Keratinocyte (primary cell): ENCODE measurements at regions not wholly inside any gene's neighbourhood (a gene's known extent, or its start where the extent isn't known, plus 50 kb on each side); places are given as distances from the start of the nearest gene placed in this dataset.

ENCODE experiments used
- DNase-seq: peaks from one replicate; pipeline ENCODE4 v3.0.0-alpha.2; 2011; ENCODE audit warnings: low read depth, missing footprints, low spot score
- FAIRE-seq: peaks from 2 replicates; lab custom pipeline; 2011; peaks lifted over from hg19 to GRCh38; lab: Jason Lieb, UNC
- H2AFZ ChIP-seq: 2 replicates; pipeline ENCODE4 v1.6.0; 2012; ENCODE audit warnings: low read length, control low read depth, inconsistent platforms; ENCODE audit not compliant: control insufficient read depth
- H3K27ac ChIP-seq: 2 replicates; pipeline ENCODE4 v1.5.1; 2011; ENCODE audit warnings: low read length; ENCODE audit not compliant: control insufficient read depth, insufficient read depth
- H3K27me3 ChIP-seq: 3 replicates; pipeline ENCODE4 v1.6.0; 2011; ENCODE audit warnings: low read length; ENCODE audit not compliant: control insufficient read depth, insufficient read depth; ENCODE audit errors: extremely low read depth
- H3K36me3 ChIP-seq, 2 experiments: 2 replicates in 1 of 2; 3 replicates in 1 of 2; pipeline ENCODE4 v1.5.1; 2011; ENCODE audit warnings: low read length in 2 of 2, mild to moderate bottlenecking in 1 of 2; ENCODE audit not compliant: control insufficient read depth in 2 of 2, insufficient read depth in 2 of 2; ENCODE audit errors: extremely low read depth in 1 of 2
- H3K4me1 ChIP-seq: 3 replicates; pipeline ENCODE4 v1.5.1; 2011; ENCODE audit warnings: low read length; ENCODE audit not compliant: control insufficient read depth, insufficient read depth; ENCODE audit errors: extremely low read depth
- H3K4me2 ChIP-seq: 3 replicates; pipeline ENCODE4 v1.6.0; 2011; ENCODE audit warnings: low read depth, low read length; ENCODE audit not compliant: control insufficient read depth, insufficient read depth; ENCODE audit errors: extremely low read depth
- H3K4me3 ChIP-seq, 3 experiments: fragments of 200-600 bp in 1 of 3; sonication (generic) in 1 of 3; 2 replicates in 2 of 3; 3 replicates in 1 of 3; pipeline ENCODE4 v1.5.1; 2011 to 2016; ENCODE audit warnings: low read length in 3 of 3, mild to moderate bottlenecking in 3 of 3, control low read depth in 2 of 3, inconsistent platforms in 1 of 3, low read depth in 1 of 3, mixed read lengths in 1 of 3, mixed run types in 1 of 3, moderate library complexity in 1 of 3; ENCODE audit not compliant: control insufficient read depth in 2 of 3, insufficient read depth in 2 of 3; ENCODE audit errors: extremely low read depth in 1 of 3
- H3K79me2 ChIP-seq: 2 replicates; pipeline ENCODE4 v1.6.0; 2012; ENCODE audit warnings: low read length; ENCODE audit not compliant: control insufficient read depth, insufficient read depth
- H3K9ac ChIP-seq: 3 replicates; pipeline ENCODE4 v1.6.0; 2011; ENCODE audit warnings: low read length; ENCODE audit not compliant: control insufficient read depth, insufficient read depth; ENCODE audit errors: extremely low read depth
- H3K9me1 ChIP-seq: 3 replicates; pipeline ENCODE4 v1.6.0; 2011; ENCODE audit warnings: low read length; ENCODE audit not compliant: control insufficient read depth, insufficient read depth; ENCODE audit errors: extremely low read depth
- H3K9me3 ChIP-seq: 2 replicates; pipeline ENCODE4 v1.5.1; 2012; ENCODE audit warnings: low read depth, low read length; ENCODE audit not compliant: control insufficient read depth
- H4K20me1 ChIP-seq: 3 replicates; pipeline ENCODE4 v1.6.0; 2011; ENCODE audit warnings: low read length; ENCODE audit not compliant: control insufficient read depth, insufficient read depth; ENCODE audit errors: extremely low read depth
- CTCF ChIP-seq, 3 experiments: IDR thresholded peaks in 1 of 3; conservative IDR thresholded peaks in 1 of 3; optimal IDR thresholded peaks in 1 of 3; 2 replicates in 2 of 3; 3 replicates in 1 of 3; pipeline versions ENCODE3 to v1.5.1; 2011; ENCODE audit warnings: low read length in 3 of 3, mild to moderate bottlenecking in 3 of 3, moderate library complexity in 2 of 3, control low read depth in 1 of 3, inconsistent platforms in 1 of 3; ENCODE audit not compliant: insufficient read depth in 2 of 3; ENCODE audit errors: extremely low read depth in 1 of 3
- EZH2 ChIP-seq: IDR thresholded peaks from one replicate; pipeline ENCODE4 v1.6.1; 2012; ENCODE audit warnings: inconsistent platforms, mild to moderate bottlenecking, low read length, moderate library complexity
- dilution Hi-C: fragments of 300-500 bp; cut with MboI; formaldehyde crosslinking; loops from one replicate; pipeline ENCODE4 v1.7.0; 2020; ENCODE audit warnings: low sequenced_read_pairs; ENCODE audit not compliant: extremely low pct_ligation_motif_present

- H3K9me1 ChIP-seq: no peaks in the 10 kb centered on the region
- no peak overlapping the region for H3K27ac ChIP-seq
- H3K4me1 ChIP-seq: no peaks in the 10 kb centered on the region
- DNase-seq (no peak), FAIRE-seq (no peak)
- H3K9me3 ChIP-seq: no peaks in the 10 kb centered on the region
- H2AFZ ChIP-seq: no peak overlapping the region
- H3K27me3 ChIP-seq: no peaks in the 10 kb centered on the region
- H3K4me2 ChIP-seq: no peak overlapping the region
- TF ChIP-seq EZH2 (no peak), CTCF (optimal IDR thresholded peaks at IDR 0.05 in 1 of 3, IDR thresholded peaks at IDR 0.05 in 1 of 3, conservative IDR thresholded peaks at IDR 0.05 in 1 of 3; ENCODE audit: extremely low read depth in 1 of 3, insufficient read depth in 2 of 3, low read length in 3 of 3) (no peak)
- H3K4me3 ChIP-seq: no peak overlapping the region
- no peaks in the 10 kb centered on the region for H4K20me1 ChIP-seq
- no peaks in the 10 kb centered on the region for H3K36me3 ChIP-seq
- no peaks in the 10 kb centered on the region for H3K79me2 ChIP-seq
- dilution Hi-C loops: no loop called here
- no peak overlapping the region for H3K9ac ChIP-seq
Measured at GRCh38 chr3:67995206-67995605, 340.8 kb upstream of the SUCLG2 start.

- Histone ChIP-seq H4K20me1 (no peaks in the 10 kb centered on the region), H3K9me1 (no peaks in the 10 kb centered on the region), H3K9me3 (no peaks in the 10 kb centered on the region), H2AFZ (no peak overlapping the region), H3K36me3 (no peaks in the 10 kb centered on the region), H3K4me3 (no peak overlapping the region), H3K27me3 (no peaks in the 10 kb centered on the region), H3K4me2 (no peak overlapping the region), H3K9ac (no peak overlapping the region), H3K4me1 (no peaks in the 10 kb centered on the region), H3K79me2 (no peaks in the 10 kb centered on the region), H3K27ac (no peak overlapping the region)
- dilution Hi-C loops: no loop called here
- DNase-seq (no peak), FAIRE-seq (no peak)
- TF ChIP-seq CTCF (optimal IDR thresholded peaks at IDR 0.05 in 1 of 3, IDR thresholded peaks at IDR 0.05 in 1 of 3, conservative IDR thresholded peaks at IDR 0.05 in 1 of 3; ENCODE audit: extremely low read depth in 1 of 3, insufficient read depth in 2 of 3, low read length in 3 of 3) (no peak), EZH2 (no peak)
Measured at GRCh38 chr3:67986706-67987105, 332.3 kb upstream of the SUCLG2 start.
